H9 (cell line): ENCODE measurements at regions not wholly inside any gene's neighbourhood (a gene's known extent, or its start where the extent isn't known, plus 50 kb on each side); places are given as distances from the start of the nearest gene placed in this dataset.

Experiments used
- DNase-seq: peaks from one replicate; pipeline ENCODE4 v3.0.0-alpha.2; 2017
- H2AFZ ChIP-seq: one replicate; pipeline ENCODE4 v1.6.1; 2013; ENCODE audit warnings: mild to moderate bottlenecking, low read length, control low read depth, moderate library complexity
- H2AK5ac ChIP-seq: 2 replicates; pipeline ENCODE4 v1.6.1; 2013; ENCODE audit warnings: low read length, control low read depth, mixed read lengths; ENCODE audit not compliant: insufficient read length
- H2BK120ac ChIP-seq: one replicate; pipeline ENCODE4 v1.6.1; 2013; ENCODE audit warnings: low read depth, mild to moderate bottlenecking, low read length, control low read depth, inconsistent platforms; ENCODE audit not compliant: poor library complexity, severe bottlenecking
- H2BK12ac ChIP-seq: 2 replicates; pipeline ENCODE4 v1.6.1; 2013; ENCODE audit warnings: low read length, control low read depth, mixed read lengths, low read depth; ENCODE audit not compliant: insufficient read length
- H2BK15ac ChIP-seq: 2 replicates; pipeline ENCODE4 v1.6.1; 2013; ENCODE audit warnings: low read depth, low read length, control low read depth
- H2BK20ac ChIP-seq: one replicate; pipeline ENCODE4 v1.6.1; 2013; ENCODE audit warnings: low read depth, mild to moderate bottlenecking, low read length, control low read depth, inconsistent platforms; ENCODE audit not compliant: poor library complexity, severe bottlenecking
- H2BK5ac ChIP-seq: 2 replicates; pipeline ENCODE4 v1.6.1; 2013; ENCODE audit warnings: low read length, control low read depth, mixed read lengths; ENCODE audit not compliant: insufficient read length
- H3K14ac ChIP-seq: 2 replicates; pipeline ENCODE4 v1.6.1; 2013; ENCODE audit warnings: low read length, control low read depth; ENCODE audit not compliant: insufficient read depth
- H3K18ac ChIP-seq: 2 replicates; pipeline ENCODE4 v1.6.1; 2013; ENCODE audit warnings: low read depth, mild to moderate bottlenecking, mixed read lengths, low read length, control low read depth; ENCODE audit not compliant: insufficient read length
- H3K23ac ChIP-seq: 2 replicates; pipeline ENCODE4 v1.6.1; 2013; ENCODE audit warnings: low read length, control low read depth, mixed read lengths, low read depth; ENCODE audit not compliant: insufficient read length
- H3K23me2 ChIP-seq: 2 replicates; pipeline ENCODE4 v1.6.1; 2013; ENCODE audit warnings: low read depth, mild to moderate bottlenecking, mixed read lengths, low read length, control low read depth; ENCODE audit not compliant: insufficient read length, poor library complexity, severe bottlenecking
- H3K27ac ChIP-seq: 2 replicates; pipeline ENCODE4 v1.5.1; 2013; ENCODE audit warnings: low read length, control low read depth, mixed read lengths, low read depth; ENCODE audit not compliant: insufficient read length
- H3K27me3 ChIP-seq: 2 replicates; pipeline ENCODE4 v1.6.1; 2013; ENCODE audit warnings: low read length, control low read depth, inconsistent platforms; ENCODE audit not compliant: insufficient read depth
- H3K4ac ChIP-seq: 2 replicates; pipeline ENCODE4 v1.6.1; 2013; ENCODE audit warnings: low read depth, mild to moderate bottlenecking, control low read depth, inconsistent platforms, low read length, moderate library complexity
- H3K4me1 ChIP-seq: 2 replicates; pipeline ENCODE4 v1.6.1; 2013; ENCODE audit warnings: low read length, control low read depth, inconsistent platforms; ENCODE audit not compliant: insufficient read depth
- H3K4me2 ChIP-seq: 2 replicates; pipeline ENCODE4 v1.6.1; 2013; ENCODE audit warnings: low read length, control low read depth, mixed read lengths; ENCODE audit not compliant: insufficient read length, insufficient read depth
- H3K56ac ChIP-seq: 2 replicates; pipeline ENCODE4 v1.6.1; 2013; ENCODE audit warnings: low read depth, mild to moderate bottlenecking, mixed read lengths, low read length, control low read depth; ENCODE audit not compliant: insufficient read length
- H3K79me1 ChIP-seq: 2 replicates; pipeline ENCODE4 v1.6.1; 2013; ENCODE audit warnings: low read depth, mild to moderate bottlenecking, moderate library complexity, low read length, control low read depth, inconsistent platforms; ENCODE audit not compliant: insufficient read depth, poor library complexity, severe bottlenecking
- H3K79me2 ChIP-seq: 2 replicates; pipeline ENCODE4 v1.6.1; 2013; ENCODE audit warnings: low read length, control low read depth, inconsistent platforms; ENCODE audit not compliant: insufficient read depth
- H3K9ac ChIP-seq: 2 replicates; pipeline ENCODE4 v1.6.1; 2013; ENCODE audit warnings: low read length, control low read depth, mixed read lengths; ENCODE audit not compliant: insufficient read length; ENCODE audit errors: extremely low read depth
- H3K9me3 ChIP-seq: one replicate; pipeline ENCODE4 v1.6.1; 2013; ENCODE audit warnings: low read depth, low read length, inconsistent platforms; ENCODE audit not compliant: control insufficient read depth
- H3T11ph ChIP-seq: one replicate; pipeline ENCODE4 v1.6.1; 2013; ENCODE audit warnings: mild to moderate bottlenecking, low read length, control low read depth, inconsistent platforms
- H4K20me1 ChIP-seq: one replicate; pipeline ENCODE4 v1.6.1; 2013; ENCODE audit not compliant: control insufficient read depth, insufficient read length, insufficient read depth
- H4K5ac ChIP-seq: 2 replicates; pipeline ENCODE4 v1.6.1; 2013; ENCODE audit warnings: low read depth, mild to moderate bottlenecking, mixed read lengths, low read length, control low read depth; ENCODE audit not compliant: insufficient read length
- H4K8ac ChIP-seq: replicated peaks from 2 replicates; pipeline ENCODE4 v1.6.1; 2013; ENCODE audit warnings: low read length, control low read depth, mixed read lengths, low read depth; ENCODE audit not compliant: insufficient read length
- H4K91ac ChIP-seq: 2 replicates; pipeline ENCODE4 v1.6.1; 2013; ENCODE audit warnings: low read depth, mild to moderate bottlenecking, moderate library complexity, mixed read lengths, low read length, control low read depth; ENCODE audit not compliant: insufficient read length
- H3K27ac Mint-ChIP-seq, 3 experiments: 2 replicates in 2 of 3; 3 replicates in 1 of 3; pipeline ENCODE4 v1.8.0; 2020 to 2021; ENCODE audit warnings: mixed read lengths in 3 of 3, mild to moderate bottlenecking in 1 of 3, moderate library complexity in 1 of 3
- H3K27me3 Mint-ChIP-seq: 2 replicates; pipeline ENCODE4 v1.8.0; 2021; ENCODE audit warnings: low read depth, mild to moderate bottlenecking, moderate library complexity, mixed read lengths
- H3K36me3 Mint-ChIP-seq, 3 experiments: 2 replicates in 2 of 3; 3 replicates in 1 of 3; pipeline ENCODE4 v1.8.0; 2020 to 2021; ENCODE audit warnings: low read depth in 3 of 3, mixed read lengths in 3 of 3; ENCODE audit not compliant: insufficient read depth in 1 of 3
- H3K4me1 Mint-ChIP-seq, 2 experiments: 2 replicates each; pipeline ENCODE4 v1.8.0; 2020; ENCODE audit warnings: mixed read lengths in 2 of 2
- H3K4me3 Mint-ChIP-seq, 2 experiments: 2 replicates in 1 of 2; 3 replicates in 1 of 2; pipeline ENCODE4 v1.8.0; 2020 to 2021; ENCODE audit warnings: mild to moderate bottlenecking in 2 of 2, mixed read lengths in 2 of 2, moderate library complexity in 1 of 2
- H3K9me3 Mint-ChIP-seq, 2 experiments: 2 replicates in 1 of 2; 3 replicates in 1 of 2; pipeline ENCODE4 v1.8.0; 2020; ENCODE audit warnings: mild to moderate bottlenecking in 2 of 2, mixed read lengths in 2 of 2, moderate library complexity in 1 of 2
- WGBS: extraction: QIAGEN DNeasy Blood & Tissue Kit; methylation state at CpG from one replicate; pipeline ENCODE4 v1.1.7; 2013; ENCODE audit warnings: missing lambda C conversion rate, low lambda C conversion rate, mixed read lengths; ENCODE audit not compliant: insufficient read length; ENCODE audit errors: extremely low coverage; 5-methylcytosine and 5-hydroxymethylcytosine counted together
- TF ChIP-seq, protein P1 (sequence below): fragments of 200-600 bp; sonication (generic); conservative IDR thresholded peaks from 3 replicates; pipeline ENCODE4 v1.8.0; 2021; ENCODE audit warnings: antibody characterized with exemption, mild to moderate bottlenecking

DNA sequence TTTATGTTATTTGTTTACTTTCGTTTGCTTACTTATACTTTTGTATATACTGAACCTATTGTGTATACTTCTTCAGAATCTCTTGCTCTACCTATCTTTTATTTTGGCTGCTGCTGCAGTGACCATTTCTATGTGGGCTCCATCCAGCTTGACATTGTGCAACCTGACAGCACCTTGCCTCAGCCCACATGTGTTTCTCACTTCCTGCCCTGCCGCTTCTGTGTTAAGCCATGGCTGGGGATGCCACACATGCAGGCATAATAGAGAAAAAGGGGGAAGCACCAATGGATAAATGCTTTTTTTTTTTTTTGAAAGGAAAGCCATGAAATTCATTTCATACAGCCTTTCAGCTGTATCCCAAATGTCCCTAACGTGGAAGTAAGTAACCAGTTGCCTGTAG, 147.6 kb downstream of the RBM26 start:
- WGBS: no CpG with 5 or more reads among the region's 3 CpGs
- Histone ChIP-seq H3K4me1 (no peaks in the 10 kb centered on the region; the same call in 1 of the 2 replicates), H3K9ac (no peak overlapping the region), H3K23ac (no peak overlapping the region), H3K79me2 (no peaks in the 10 kb centered on the region), H4K20me1 (no peaks in the 10 kb centered on the region), H2BK5ac (no peak overlapping the region), H3K27ac (no peak overlapping the region), H2BK15ac (no peak overlapping the region), H3K4ac (no peak overlapping the region), H2AK5ac (no peak overlapping the region), H3K23me2 (no peaks in the 10 kb centered on the region), H2BK20ac (no peak overlapping the region), H2AFZ (no peak overlapping the region), H4K8ac (no peak overlapping the region), H3T11ph (no peak overlapping the region), H3K18ac (no peak overlapping the region), H3K27me3 (no peaks in the 10 kb centered on the region), H2BK12ac (no peak overlapping the region), H3K14ac (no peak overlapping the region), H3K9me3 (no peaks in the 10 kb centered on the region), H3K56ac (no peak overlapping the region), H3K4me2 (no peak overlapping the region), H4K5ac (no peak overlapping the region), H3K79me1 (no peaks in the 10 kb centered on the region), H4K91ac (no peak overlapping the region), H2BK120ac (no peak overlapping the region)
- Mint-ChIP-seq H3K9me3 (no peaks in the 10 kb centered on the region), H3K4me1 (peaks cover 0 to 2% of the 10 kb centered on the region in 2 experiments; a peak in 1 of 4 replicates), H3K27me3 (no peaks in the 10 kb centered on the region), H3K36me3 (no peaks in the 10 kb centered on the region), H3K4me3 (no peak overlapping the region), H3K27ac (0 out of 7 replicates have a peak overlapping the region, but pooled peaks of 1 of the 3 experiments have one; percentile 7)
- DNase-seq: no peak
- TF ChIP-seq, protein P1, sequence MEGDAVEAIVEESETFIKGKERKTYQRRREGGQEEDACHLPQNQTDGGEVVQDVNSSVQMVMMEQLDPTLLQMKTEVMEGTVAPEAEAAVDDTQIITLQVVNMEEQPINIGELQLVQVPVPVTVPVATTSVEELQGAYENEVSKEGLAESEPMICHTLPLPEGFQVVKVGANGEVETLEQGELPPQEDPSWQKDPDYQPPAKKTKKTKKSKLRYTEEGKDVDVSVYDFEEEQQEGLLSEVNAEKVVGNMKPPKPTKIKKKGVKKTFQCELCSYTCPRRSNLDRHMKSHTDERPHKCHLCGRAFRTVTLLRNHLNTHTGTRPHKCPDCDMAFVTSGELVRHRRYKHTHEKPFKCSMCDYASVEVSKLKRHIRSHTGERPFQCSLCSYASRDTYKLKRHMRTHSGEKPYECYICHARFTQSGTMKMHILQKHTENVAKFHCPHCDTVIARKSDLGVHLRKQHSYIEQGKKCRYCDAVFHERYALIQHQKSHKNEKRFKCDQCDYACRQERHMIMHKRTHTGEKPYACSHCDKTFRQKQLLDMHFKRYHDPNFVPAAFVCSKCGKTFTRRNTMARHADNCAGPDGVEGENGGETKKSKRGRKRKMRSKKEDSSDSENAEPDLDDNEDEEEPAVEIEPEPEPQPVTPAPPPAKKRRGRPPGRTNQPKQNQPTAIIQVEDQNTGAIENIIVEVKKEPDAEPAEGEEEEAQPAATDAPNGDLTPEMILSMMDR: no peak
